DND-41 (cell line): ENCODE measurements at regions not wholly inside any gene's neighbourhood (a gene's known extent, or its start where the extent isn't known, plus 50 kb on each side); places are given as distances from the start of the nearest gene placed in this dataset.

ENCODE experiments used
- CTCF ChIP-seq: IDR thresholded peaks from 2 replicates; pipeline ENCODE4 v1.5.1; 2012; ENCODE audit warnings: borderline replicate concordance, low read length, moderate library complexity, mild to moderate bottlenecking; ENCODE audit not compliant: poor library complexity, severe bottlenecking; ENCODE audit errors: extremely low read depth
- EZH2 ChIP-seq: IDR thresholded peaks from 3 replicates; pipeline ENCODE4 v1.6.1; 2012; ENCODE audit warnings: borderline replicate concordance, low read depth, mild to moderate bottlenecking, moderate library complexity, low read length, inconsistent platforms; ENCODE audit not compliant: severe bottlenecking

GRCh38 chr5:54862036-54862435 is 123.4 kb downstream of the ESM1 start:
- TF ChIP-seq CTCF (no peak), EZH2 (no peak)
